Hematopoietic multipotent progenitor cell treated with erythropoietin and hydrocortisone succinate and interleukin-3 and kit ligand, for 4 days (in vitro differentiated cells): ENCODE measurements at regions not wholly inside any gene's neighbourhood (a gene's known extent, or its start where the extent isn't known, plus 50 kb on each side); places are given as distances from the start of the nearest gene placed in this dataset.

Experiments used
- DNase-seq: peaks from one replicate; pipeline ENCODE4 v3.0.0-alpha.2; 2015

DNA sequence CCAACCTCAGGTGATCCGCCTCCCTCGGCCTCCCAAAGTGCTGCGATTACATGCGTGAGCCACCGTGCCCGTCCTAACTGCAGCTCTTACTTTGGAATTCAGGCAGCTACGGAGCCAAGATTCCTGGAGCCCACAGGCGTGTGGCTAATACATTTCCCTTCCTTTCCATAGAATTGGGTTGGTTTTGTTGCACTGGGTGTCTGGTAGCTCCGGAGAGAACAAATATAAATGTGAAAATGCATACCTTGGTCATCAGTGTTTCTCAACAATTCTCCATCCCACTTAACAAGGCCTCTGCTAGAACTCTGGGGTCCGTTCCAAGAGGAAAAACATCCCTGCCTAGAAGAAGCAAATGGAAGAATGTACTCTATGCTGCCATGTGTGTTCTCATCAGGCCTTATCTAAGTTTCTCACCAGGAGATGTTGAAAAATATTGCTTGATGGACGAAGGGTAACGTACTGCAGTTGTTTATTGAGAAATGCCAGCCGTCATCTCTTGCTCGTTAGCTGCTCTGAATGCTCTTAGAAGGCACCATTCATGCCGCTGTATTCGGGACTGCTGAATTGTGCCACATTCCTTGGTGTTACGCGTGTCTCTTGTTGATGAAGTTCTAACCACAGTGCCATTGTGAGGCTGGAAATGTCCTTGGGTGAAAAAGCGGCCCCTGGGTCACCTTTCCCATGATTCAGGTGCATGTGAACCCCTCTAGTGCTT, 50.5 kb upstream of the CD99 start:
- DNase-seq = no peak

GRCh38 chrX:2638279-2638678, 52.8 kb upstream of the CD99 start:
- no peak for DNase-seq

- no peak for DNase-seq
Measured at GRCh38 chrX:2635342-2635741, 55.8 kb upstream of the CD99 start.

GRCh38 chrX:2632533-2633504, 58.3 kb upstream of the CD99 start:
- peak; percentile 20 for DNase-seq

DNA sequence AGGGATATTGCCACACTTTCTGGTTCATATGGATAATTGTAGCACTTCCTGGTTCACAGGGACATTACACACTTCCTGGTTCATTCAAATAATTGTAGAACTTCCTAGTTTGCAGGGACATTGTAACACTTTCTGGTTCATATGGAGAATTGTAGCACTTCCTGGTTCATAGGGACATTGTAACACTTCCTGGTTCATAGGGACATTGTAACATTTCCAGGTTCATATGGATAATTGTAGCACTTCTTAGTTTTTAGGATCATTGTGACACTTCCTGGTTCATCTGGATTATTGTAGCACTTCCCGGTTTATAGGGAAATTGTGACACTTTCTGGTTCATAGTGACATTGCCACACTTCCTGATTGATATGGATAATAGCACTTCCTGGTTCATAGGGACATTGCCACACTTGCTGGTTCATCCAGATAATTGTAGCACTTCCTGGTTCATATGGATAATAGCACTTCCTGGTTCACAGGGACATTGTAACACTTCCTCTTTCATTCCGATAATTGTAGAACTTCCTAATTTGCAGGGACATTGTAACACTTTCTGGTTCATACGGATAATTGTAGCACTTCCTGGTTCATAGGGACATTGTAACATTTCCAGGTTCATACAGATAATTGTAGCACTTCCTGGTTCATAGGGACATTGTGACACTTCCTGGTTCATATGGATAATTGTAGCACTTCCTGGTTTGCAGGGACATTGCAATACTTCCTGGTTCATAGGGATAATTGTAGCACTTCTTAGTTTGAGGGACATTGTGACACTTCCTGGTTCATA, 59.2 kb upstream of the CD99 start:
- peak; percentile 44 for DNase-seq

GRCh38 chrX:2630935-2631742, 60.0 kb upstream of the CD99 start:
- DNase-seq = peak; percentile 70

DNA sequence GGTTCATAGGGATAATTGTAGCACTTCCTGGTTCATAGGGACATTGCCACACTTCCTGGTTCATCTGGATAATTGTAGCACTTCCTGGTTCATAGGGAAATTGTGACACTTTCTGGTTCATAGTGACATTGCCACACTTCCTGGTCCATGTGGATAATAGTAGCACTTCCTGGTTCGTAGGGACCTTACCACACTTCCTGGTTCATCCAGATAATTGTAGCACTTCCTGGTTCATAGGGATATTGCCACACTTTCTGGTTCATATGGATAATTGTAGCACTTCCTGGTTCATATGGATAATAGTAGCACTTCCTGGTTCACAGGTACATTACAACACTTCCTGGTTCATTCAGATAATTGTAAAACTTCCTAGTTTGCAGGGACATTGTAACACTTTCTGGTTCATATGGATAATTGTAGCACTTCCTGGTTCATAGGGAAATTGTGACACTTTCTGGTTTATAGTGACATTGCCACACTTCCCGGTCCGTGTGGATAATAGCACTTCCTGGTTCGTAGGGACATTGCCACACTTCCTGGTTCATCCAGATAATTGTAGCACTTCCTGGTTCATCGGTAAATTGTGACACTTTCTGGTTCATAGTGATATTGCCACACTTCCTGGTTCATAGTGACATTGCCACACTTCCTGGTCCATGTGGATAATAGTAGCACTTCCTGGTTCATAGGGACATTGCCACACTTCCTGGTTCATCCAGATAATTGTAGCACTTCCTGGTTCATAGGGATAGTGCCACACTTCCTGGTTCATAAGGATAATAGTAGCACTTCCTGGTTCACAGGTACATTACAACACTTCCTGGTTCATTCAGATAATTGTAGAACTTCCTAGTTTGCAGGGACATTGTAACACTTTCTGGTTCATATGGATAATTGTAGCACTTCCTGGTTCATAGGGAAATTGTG, 60.8 kb upstream of the CD99 start:
- peak; percentile 80 for DNase-seq

GRCh38 chrX:2629316-2630007, 61.6 kb upstream of the CD99 start:
- DNase-seq = peak; percentile 69

GRCh38 chrX:2628751-2629315, 62.3 kb upstream of the CD99 start:
- DNase-seq = peak; percentile 42

- peak; percentile 85 for DNase-seq
Measured at GRCh38 chrX:2627272-2627867, 63.7 kb upstream of the CD99 start.

DNA sequence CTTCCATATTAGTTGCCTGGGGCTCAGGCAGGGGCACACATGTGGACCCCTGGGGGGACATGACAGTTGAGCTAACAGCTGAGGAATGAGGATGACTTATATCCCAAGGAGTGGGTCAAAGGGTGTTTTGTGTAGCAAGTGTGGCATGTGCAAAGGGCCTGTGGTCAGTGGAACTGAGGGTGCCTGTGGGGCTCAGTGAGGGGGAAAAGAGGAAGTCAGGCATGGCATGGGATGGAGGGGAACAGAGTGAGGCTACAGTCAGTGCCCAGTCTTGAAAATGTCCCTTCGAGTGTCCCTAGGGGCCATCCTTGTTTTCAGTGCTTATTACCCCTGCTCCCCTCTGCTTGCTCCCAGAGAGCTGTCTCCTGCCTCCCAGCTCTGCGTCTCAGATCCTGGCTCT, 64.3 kb upstream of the CD99 start:
- no peak for DNase-seq

DNA sequence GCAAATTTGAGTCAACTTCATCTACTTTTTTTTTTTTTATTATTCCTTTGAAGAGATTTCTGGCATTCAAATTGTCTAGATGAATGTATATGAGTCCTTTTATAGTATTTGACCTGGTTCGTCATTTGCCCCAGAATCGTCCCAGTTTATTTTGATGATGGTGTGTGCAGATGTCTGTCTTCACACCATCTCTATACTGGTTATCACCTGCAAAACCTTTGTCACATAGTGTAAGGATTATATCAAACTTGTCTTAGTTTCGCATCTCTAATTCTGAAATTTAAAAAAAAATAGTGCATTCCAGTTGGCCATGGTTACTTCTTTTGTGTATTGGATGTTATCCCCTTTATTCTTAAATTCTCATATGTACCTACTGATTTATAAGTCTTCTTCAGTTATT, 70.5 kb upstream of the CD99 start:
- DNase-seq = no peak

DNA sequence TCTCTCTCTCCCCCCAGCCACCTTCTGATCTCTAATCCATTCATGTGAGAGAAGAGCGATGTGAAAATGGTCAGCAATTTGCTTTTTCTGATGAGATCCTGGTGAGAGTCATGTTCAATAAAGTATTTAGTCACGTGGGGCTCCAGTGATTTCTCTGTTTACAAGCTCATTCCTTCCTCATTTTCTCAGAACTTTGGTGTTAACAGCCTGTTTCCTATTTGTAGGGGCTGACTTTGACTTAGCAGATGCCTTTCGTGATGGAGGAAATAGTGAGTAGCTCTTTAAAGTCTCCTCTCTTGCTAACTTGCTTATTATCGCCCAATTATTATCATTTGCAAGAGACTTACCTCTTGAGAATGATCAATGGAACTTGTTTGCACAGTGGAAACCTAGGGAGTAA, 72.6 kb upstream of the CD99 start:
- DNase-seq = peak; percentile 39

DNA sequence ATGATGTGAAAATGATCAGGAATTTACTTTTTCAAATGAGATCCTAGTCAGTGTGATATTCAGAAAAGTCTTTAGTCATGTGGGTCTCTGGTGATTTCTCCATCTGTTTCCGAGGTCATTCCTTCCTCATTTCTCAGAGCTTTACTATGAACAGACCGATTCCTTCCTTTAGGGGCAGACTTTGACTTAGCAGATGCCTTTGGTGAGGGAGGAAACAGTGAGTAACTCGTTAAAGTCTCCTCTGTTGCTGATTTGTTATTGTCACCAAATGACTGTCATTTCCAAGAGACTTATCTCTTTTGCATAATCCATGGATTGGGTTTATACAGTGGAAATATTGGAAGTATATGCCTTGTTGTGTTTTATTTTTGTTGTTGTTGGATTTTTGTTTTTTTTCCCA, 76.2 kb upstream of the CD99 start:
- peak; percentile 90 for DNase-seq

- peak; percentile 38 for DNase-seq
Measured at GRCh38 chrX:2610246-2611170, 80.6 kb upstream of the CD99 start.

GRCh38 chrX:2609431-2610238, 81.5 kb upstream of the CD99 start:
- no peak for DNase-seq

GRCh38 chrX:2608638-2609430, 82.3 kb upstream of the CD99 start:
- peak; percentile 96 for DNase-seq
